ENCODE measurements at regions not wholly inside any gene's neighbourhood (a gene's known extent, or its start where the extent isn't known, plus 50 kb on each side); places are given as distances from the start of the nearest gene placed in this dataset.

- TF ChIP-seq POLR2A (IDR thresholded peaks at IDR 0.05) (no peak), CTCF (IDR thresholded peaks at IDR 0.05) (no peak), POLR2AphosphoS5 (IDR thresholded peaks at IDR 0.05) (no peak)
Measured at GRCh38 chr1:95475686-95476457, 241.9 kb downstream of the RWDD3 start.

All from sigmoid colon (tissue), 4 donors.